Mesenchymal stem cell (in vitro differentiated cells and primary cell): ENCODE measurements at regions not wholly inside any gene's neighbourhood (a gene's known extent, or its start where the extent isn't known, plus 50 kb on each side); places are given as distances from the start of the nearest gene placed in this dataset.

Source experiments
- DNase-seq: peaks from one replicate; pipeline ENCODE4 v3.0.0-alpha.2; 2013
- H2AFZ ChIP-seq: one replicate; pipeline ENCODE4 v1.6.1; 2013; ENCODE audit warnings: low read depth, mild to moderate bottlenecking, control low read depth, inconsistent platforms, low read length, moderate library complexity
- H2AK5ac ChIP-seq: 2 replicates; pipeline ENCODE4 v1.6.1; 2013; ENCODE audit warnings: low read length, moderate library complexity, mild to moderate bottlenecking, inconsistent platforms; ENCODE audit not compliant: severe bottlenecking
- H2BK120ac ChIP-seq: one replicate; pipeline ENCODE4 v1.6.1; 2013; ENCODE audit warnings: low read depth, mild to moderate bottlenecking, inconsistent platforms, low read length, moderate library complexity
- H2BK12ac ChIP-seq, 2 experiments: one replicate each; pipeline ENCODE4 v1.6.1; 2013; ENCODE audit warnings: inconsistent platforms in 2 of 2, low read length in 2 of 2, mild to moderate bottlenecking in 2 of 2, moderate library complexity in 2 of 2, control low read depth in 1 of 2
- H2BK15ac ChIP-seq: one replicate; pipeline ENCODE4 v1.6.1; 2013; ENCODE audit warnings: mild to moderate bottlenecking, low read depth, inconsistent platforms; ENCODE audit not compliant: poor library complexity, severe bottlenecking
- H2BK5ac ChIP-seq: 2 replicates; pipeline ENCODE4 v1.6.1; 2013; ENCODE audit warnings: low read depth, mild to moderate bottlenecking, low read length, control low read depth, inconsistent platforms; ENCODE audit not compliant: poor library complexity, severe bottlenecking
- H3K14ac ChIP-seq, 2 experiments: one replicate each; pipeline ENCODE4 v1.6.1; 2013; ENCODE audit warnings: inconsistent platforms in 2 of 2, low read length in 2 of 2, control low read depth in 1 of 2, mild to moderate bottlenecking in 1 of 2, moderate library complexity in 1 of 2
- H3K18ac ChIP-seq, 2 experiments: one replicate each; pipeline ENCODE4 v1.6.1; 2013; ENCODE audit warnings: inconsistent platforms in 2 of 2, low read length in 2 of 2, control low read depth in 1 of 2, low read depth in 1 of 2, mild to moderate bottlenecking in 1 of 2
- H3K23ac ChIP-seq, 2 experiments: one replicate each; pipeline ENCODE4 v1.6.1; 2013; ENCODE audit warnings: inconsistent platforms in 2 of 2, low read length in 2 of 2, mild to moderate bottlenecking in 2 of 2, moderate library complexity in 2 of 2, control low read depth in 1 of 2
- H3K27ac ChIP-seq: 2 replicates; pipeline ENCODE4 v1.5.1; 2013; ENCODE audit warnings: mild to moderate bottlenecking, moderate library complexity, low read length, control low read depth, inconsistent platforms; ENCODE audit not compliant: poor library complexity, severe bottlenecking
- H3K27me3 ChIP-seq, 2 experiments: 2 replicates each; pipeline versions ENCODE4 v1.6.1 to v1.7.0; 2013; ENCODE audit warnings: low read length in 2 of 2, mild to moderate bottlenecking in 2 of 2, moderate library complexity in 2 of 2, control low read depth in 1 of 2, inconsistent platforms in 1 of 2; ENCODE audit not compliant: control insufficient read depth in 1 of 2, insufficient read depth in 1 of 2
- H3K36me3 ChIP-seq, 2 experiments: 2 replicates each; pipeline versions ENCODE4 v1.6.1 to v1.7.0; 2013; ENCODE audit warnings: low read length in 2 of 2, control low read depth in 1 of 2, inconsistent platforms in 1 of 2, low read depth in 1 of 2, mild to moderate bottlenecking in 1 of 2; ENCODE audit not compliant: insufficient read depth in 2 of 2, control insufficient read depth in 1 of 2
- H3K4ac ChIP-seq, 2 experiments: one replicate each; pipeline ENCODE4 v1.6.1; 2013; ENCODE audit warnings: inconsistent platforms in 2 of 2, low read length in 2 of 2, mild to moderate bottlenecking in 2 of 2, moderate library complexity in 2 of 2, control low read depth in 1 of 2, low read depth in 1 of 2
- H3K4me1 ChIP-seq: 2 replicates; pipeline ENCODE4 v1.6.1; 2013; ENCODE audit warnings: low read depth, low read length, control low read depth; ENCODE audit not compliant: control insufficient read depth, insufficient read depth
- H3K4me2 ChIP-seq: 2 replicates; pipeline ENCODE4 v1.6.1; 2013; ENCODE audit warnings: low read length, mild to moderate bottlenecking, inconsistent platforms; ENCODE audit not compliant: poor library complexity, severe bottlenecking
- H3K4me3 ChIP-seq, 2 experiments: 2 replicates each; pipeline versions ENCODE4 v1.5.1 to v1.7.0; 2013; ENCODE audit warnings: low read length in 2 of 2, mild to moderate bottlenecking in 2 of 2, control low read depth in 1 of 2, low read depth in 1 of 2; ENCODE audit not compliant: insufficient read depth in 1 of 2
- H3K79me1 ChIP-seq: replicated peaks from 2 replicates; pipeline ENCODE4 v1.6.1; 2013; ENCODE audit warnings: mild to moderate bottlenecking, control low read depth, low read length, inconsistent platforms; ENCODE audit not compliant: poor library complexity, severe bottlenecking
- H3K9ac ChIP-seq: 2 replicates; pipeline ENCODE4 v1.7.0; 2013; ENCODE audit warnings: mild to moderate bottlenecking, low read length, moderate library complexity
- H3K9me3 ChIP-seq: 2 replicates; pipeline ENCODE4 v1.7.0; 2013; ENCODE audit warnings: mild to moderate bottlenecking, low read length; ENCODE audit not compliant: control insufficient read depth
- H4K8ac ChIP-seq: one replicate; pipeline ENCODE4 v1.6.1; 2013; ENCODE audit warnings: inconsistent platforms, mild to moderate bottlenecking, low read length, moderate library complexity
- H4K91ac ChIP-seq: one replicate; pipeline ENCODE4 v1.6.1; 2013; ENCODE audit warnings: mild to moderate bottlenecking, low read length, inconsistent platforms
- WGBS: methylation state at CpG from one replicate; pipeline ENCODE4 v1.1.7; 2013; ENCODE audit warnings: mixed read lengths; 5-methylcytosine and 5-hydroxymethylcytosine counted together

DNA sequence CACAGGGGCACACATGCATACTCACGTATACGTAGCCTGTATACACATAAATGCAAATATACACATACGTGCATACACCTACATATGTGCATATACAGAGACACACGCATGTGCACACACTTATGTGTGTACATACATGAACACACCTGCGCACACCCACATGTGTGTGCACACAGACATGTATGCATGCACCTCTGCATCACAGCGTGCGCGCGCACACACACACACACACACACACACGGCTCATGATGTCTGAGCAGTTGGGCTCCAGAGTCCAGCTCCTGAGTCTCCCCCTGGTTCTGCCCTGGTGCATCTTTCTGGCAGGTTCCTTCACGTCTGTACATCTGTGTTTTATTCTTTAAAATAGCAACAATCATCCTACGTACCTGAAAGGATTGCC lies 600.5 kb downstream of the NPHP4 start:
- H2AFZ ChIP-seq = no peak overlapping the region
- H3K79me1 ChIP-seq = no peaks in the 10 kb centered on the region
- no peak overlapping the region for H2BK5ac ChIP-seq
- H3K4me1 ChIP-seq = no peaks in the 10 kb centered on the region
- H3K23ac ChIP-seq = no peak overlapping the region
- no peak overlapping the region for H3K18ac ChIP-seq
- H2BK120ac ChIP-seq = no peak overlapping the region
- no peak overlapping the region for H2AK5ac ChIP-seq
- H3K36me3 ChIP-seq = no peaks in the 10 kb centered on the region
- H2BK12ac ChIP-seq = no peak overlapping the region
- no peak overlapping the region for H3K9ac ChIP-seq
- no peak overlapping the region for H2BK15ac ChIP-seq
- no peak overlapping the region for H4K8ac ChIP-seq
- DNase-seq = no peak
- H4K91ac ChIP-seq = no peak overlapping the region
- no peaks in the 10 kb centered on the region for H3K27me3 ChIP-seq
- no peak overlapping the region for H3K4ac ChIP-seq
- peaks cover 5% of the 10 kb centered on the region for H3K9me3 ChIP-seq
- H3K14ac ChIP-seq = no peak overlapping the region
- 91% methylated on average over 12 of the region's 12 CpGs for WGBS
- no peak overlapping the region for H3K4me2 ChIP-seq
- H3K27ac ChIP-seq = no peak overlapping the region
- H3K4me3 ChIP-seq = no peak overlapping the region

DNA sequence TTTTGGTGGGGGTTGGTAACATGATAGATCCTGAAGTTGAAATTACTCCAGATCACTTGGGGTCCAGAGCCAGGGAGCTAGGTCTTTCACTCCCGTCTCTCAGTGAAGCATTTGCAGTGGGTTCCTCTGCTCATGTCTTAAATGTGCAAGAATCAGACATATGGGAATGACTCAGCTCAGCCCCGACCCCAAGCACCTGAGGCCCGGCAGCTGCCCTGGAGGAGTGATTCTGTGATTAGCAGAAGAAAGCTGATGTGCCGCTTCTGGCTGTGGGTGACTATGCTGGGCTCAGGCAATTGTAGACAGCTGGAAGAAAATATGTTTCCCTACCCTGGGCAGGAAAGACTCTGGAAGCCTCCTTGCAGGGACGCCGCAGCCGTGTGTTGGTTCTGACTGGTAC lies 601.7 kb downstream of the NPHP4 start:
- no peaks in the 10 kb centered on the region for H3K36me3 ChIP-seq
- no peaks in the 10 kb centered on the region for H3K4me1 ChIP-seq
- H2BK12ac ChIP-seq = no peak overlapping the region
- no peak overlapping the region for H3K4me2 ChIP-seq
- H4K8ac ChIP-seq = no peak overlapping the region
- no peak overlapping the region for H2BK5ac ChIP-seq
- no peak overlapping the region for H3K4me3 ChIP-seq
- no peak overlapping the region for H2AK5ac ChIP-seq
- no peak for DNase-seq
- H3K9ac ChIP-seq = no peak overlapping the region
- H3K79me1 ChIP-seq = no peaks in the 10 kb centered on the region
- no peak overlapping the region for H3K27ac ChIP-seq
- H3K4ac ChIP-seq = no peak overlapping the region
- H2BK120ac ChIP-seq = no peak overlapping the region
- no peak overlapping the region for H2AFZ ChIP-seq
- H4K91ac ChIP-seq = no peak overlapping the region
- H3K27me3 ChIP-seq = no peaks in the 10 kb centered on the region
- peaks cover 5% of the 10 kb centered on the region for H3K9me3 ChIP-seq
- 73% methylated on average over 7 of the region's 7 CpGs for WGBS
- no peak overlapping the region for H2BK15ac ChIP-seq
- H3K18ac ChIP-seq = no peak overlapping the region
- no peak overlapping the region for H3K14ac ChIP-seq
- H3K23ac ChIP-seq = no peak overlapping the region

DNA sequence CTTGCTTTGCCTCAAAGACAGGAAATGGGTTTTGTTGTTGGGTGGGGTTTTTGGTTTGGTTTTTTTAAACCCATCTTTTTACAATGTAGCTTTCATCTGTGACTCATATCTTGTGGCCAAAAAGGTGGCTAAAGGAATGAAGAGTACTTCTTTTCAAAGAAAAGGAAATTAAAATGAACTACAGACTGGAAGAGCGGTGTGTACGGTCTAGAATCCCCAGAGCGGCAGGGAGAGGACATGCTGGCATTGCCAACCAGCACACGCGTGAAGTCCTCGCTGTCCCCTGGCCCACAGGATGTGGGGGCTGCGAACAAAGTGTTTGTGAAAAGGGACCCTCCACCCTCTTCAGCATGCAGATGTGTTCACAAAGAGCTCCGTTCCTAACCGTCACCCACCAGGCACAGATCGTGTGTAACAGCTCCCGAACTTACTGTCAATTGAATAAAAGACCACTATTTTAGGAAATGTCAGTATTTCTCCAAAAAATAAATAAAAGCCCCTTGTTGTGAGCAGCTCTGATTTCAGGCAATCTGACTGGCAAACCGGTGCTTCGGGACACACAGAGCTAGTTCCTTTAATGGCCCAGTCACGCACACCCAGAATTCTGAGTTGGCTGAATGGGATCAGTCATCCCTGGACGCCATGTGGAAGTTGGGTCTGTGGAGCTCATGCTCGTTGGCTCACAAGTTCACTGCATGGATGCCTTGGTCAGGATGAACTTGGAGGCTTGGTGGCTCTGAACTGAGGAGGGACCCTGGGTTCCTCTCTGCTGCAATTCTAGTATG lies 602.9 kb downstream of the NPHP4 start:
- Histone ChIP-seq H2AK5ac (no peak overlapping the region), H2BK15ac (no peak overlapping the region), H3K14ac (no peak overlapping the region), H3K23ac (no peak overlapping the region), H3K79me1 (no peaks in the 10 kb centered on the region), H3K4me3 (no peak overlapping the region), H3K9me3 (peaks cover 5% of the 10 kb centered on the region), H3K27ac (no peak overlapping the region), H2BK5ac (no peak overlapping the region), H4K91ac (no peak overlapping the region), H2BK12ac (no peak overlapping the region), H2BK120ac (no peak overlapping the region), H2AFZ (no peak overlapping the region), H3K36me3 (no peaks in the 10 kb centered on the region), H3K4me2 (no peak overlapping the region), H4K8ac (no peak overlapping the region), H3K4me1 (no peaks in the 10 kb centered on the region), H3K27me3 (no peaks in the 10 kb centered on the region), H3K18ac (no peak overlapping the region), H3K9ac (no peak overlapping the region), H3K4ac (no peak overlapping the region)
- no peak for DNase-seq
- 89% methylated on average over 16 of the region's 16 CpGs for WGBS

DNA sequence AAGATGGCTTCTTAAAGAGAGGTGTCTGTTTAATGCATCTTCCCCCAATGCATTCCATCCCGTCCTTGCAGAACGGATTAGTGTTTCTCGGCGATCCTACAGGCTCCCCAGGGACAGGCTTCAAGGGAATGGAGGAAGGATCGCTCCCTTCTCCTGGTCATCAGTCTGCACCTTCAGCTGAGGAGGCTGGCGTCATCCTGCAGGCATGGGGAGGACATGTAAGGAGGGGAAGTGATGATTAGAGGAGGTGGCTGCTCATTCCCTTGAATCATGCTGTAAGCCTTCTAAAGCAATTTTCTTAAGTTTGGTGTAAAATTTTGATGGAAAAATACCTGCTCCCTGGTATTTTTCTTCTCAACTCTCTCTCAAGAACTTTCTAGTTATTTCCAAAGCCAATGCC lies 603.6 kb downstream of the NPHP4 start:
- no peak overlapping the region for H4K91ac ChIP-seq
- H2BK5ac ChIP-seq = no peak overlapping the region

More for the DNA sequence above, 603.6 kb downstream of the NPHP4 start:
- Histone ChIP-seq H2BK12ac (no peak overlapping the region), H3K27ac (no peak overlapping the region), H2AK5ac (no peak overlapping the region), H3K27me3 (no peaks in the 10 kb centered on the region), H3K9ac (no peak overlapping the region), H3K4ac (no peak overlapping the region), H3K79me1 (no peaks in the 10 kb centered on the region), H4K8ac (no peak overlapping the region), H3K18ac (no peak overlapping the region), H2BK15ac (no peak overlapping the region), H2AFZ (no peak overlapping the region), H3K4me1 (no peaks in the 10 kb centered on the region), H2BK120ac (no peak overlapping the region), H3K4me3 (no peak overlapping the region), H3K36me3 (no peaks in the 10 kb centered on the region), H3K23ac (no peak overlapping the region), H3K9me3 (peaks cover 5% of the 10 kb centered on the region), H3K14ac (no peak overlapping the region), H3K4me2 (no peak overlapping the region)
- DNase-seq = no peak
- WGBS = 71% methylated on average over 5 of the region's 6 CpGs
